ENCODE measurements at regions not wholly inside any gene's neighbourhood (a gene's known extent, or its start where the extent isn't known, plus 50 kb on each side); places are given as distances from the start of the nearest gene placed in this dataset.

DNA sequence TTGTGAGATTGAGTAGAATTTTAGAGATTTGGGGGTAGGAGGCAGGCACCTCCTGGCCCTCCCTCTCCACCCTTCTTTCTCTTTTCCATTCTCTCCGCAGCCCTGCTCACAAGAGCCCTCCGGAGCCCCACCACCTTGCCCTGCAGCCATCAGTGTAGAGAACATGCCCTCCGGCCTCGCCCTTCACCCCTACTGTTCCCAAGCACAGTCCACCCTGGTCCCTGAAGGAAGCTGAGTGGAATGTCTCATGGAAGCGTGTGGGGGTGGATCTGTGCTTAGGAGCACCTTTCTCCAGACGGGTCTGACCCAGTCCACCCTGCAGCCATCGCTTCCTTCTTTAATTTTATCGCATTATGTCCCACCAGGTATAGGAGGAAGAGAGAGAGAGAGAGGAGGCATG is 267.1 kb downstream of the NSG2 start:
- no peak for TF ChIP-seq CTBP2 (IDR thresholded peaks at IDR 0.05; ENCODE audit: borderline replicate concordance, insufficient read depth, insufficient read length, low read length)
- no peak for TF ChIP-seq TCF12 (IDR thresholded peaks at IDR 0.05; ENCODE audit: low read depth, low read length)
- TF ChIP-seq TAF1 (IDR thresholded peaks at IDR 0.05; ENCODE audit: low read depth, low read length) = no peak
- no peak for TF ChIP-seq CEBPB (IDR thresholded peaks at IDR 0.05; ENCODE audit: low read depth, low read length)
- no peak for TF ChIP-seq CBX5 (IDR thresholded peaks at IDR 0.05; ENCODE audit: low read depth, low read length)
- no peak for TF ChIP-seq POLR2A (IDR thresholded peaks at IDR 0.05; ENCODE audit: control extremely low read depth in 1 of 2, low read depth in 2 of 2, low read length in 2 of 2)
- no peak for TF ChIP-seq RXRA (IDR thresholded peaks at IDR 0.05; ENCODE audit: insufficient read depth, low read depth, low read length)
- TF ChIP-seq, protein P1, sequence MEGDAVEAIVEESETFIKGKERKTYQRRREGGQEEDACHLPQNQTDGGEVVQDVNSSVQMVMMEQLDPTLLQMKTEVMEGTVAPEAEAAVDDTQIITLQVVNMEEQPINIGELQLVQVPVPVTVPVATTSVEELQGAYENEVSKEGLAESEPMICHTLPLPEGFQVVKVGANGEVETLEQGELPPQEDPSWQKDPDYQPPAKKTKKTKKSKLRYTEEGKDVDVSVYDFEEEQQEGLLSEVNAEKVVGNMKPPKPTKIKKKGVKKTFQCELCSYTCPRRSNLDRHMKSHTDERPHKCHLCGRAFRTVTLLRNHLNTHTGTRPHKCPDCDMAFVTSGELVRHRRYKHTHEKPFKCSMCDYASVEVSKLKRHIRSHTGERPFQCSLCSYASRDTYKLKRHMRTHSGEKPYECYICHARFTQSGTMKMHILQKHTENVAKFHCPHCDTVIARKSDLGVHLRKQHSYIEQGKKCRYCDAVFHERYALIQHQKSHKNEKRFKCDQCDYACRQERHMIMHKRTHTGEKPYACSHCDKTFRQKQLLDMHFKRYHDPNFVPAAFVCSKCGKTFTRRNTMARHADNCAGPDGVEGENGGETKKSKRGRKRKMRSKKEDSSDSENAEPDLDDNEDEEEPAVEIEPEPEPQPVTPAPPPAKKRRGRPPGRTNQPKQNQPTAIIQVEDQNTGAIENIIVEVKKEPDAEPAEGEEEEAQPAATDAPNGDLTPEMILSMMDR (IDR thresholded peaks at IDR 0.05; ENCODE audit: control extremely low read depth in 1 of 3, insufficient read depth in 1 of 3, low read depth in 1 of 3, low read length in 3 of 3) = no peak
- no peak for TF ChIP-seq HDAC2 (IDR thresholded peaks at IDR 0.05; ENCODE audit: borderline replicate concordance in 1 of 2, low read depth in 2 of 2, low read length in 2 of 2)
- no peak for TF ChIP-seq RNF2 (IDR thresholded peaks at IDR 0.05; ENCODE audit: borderline replicate concordance, low read depth, low read length, missing control alignments, poor library complexity, severe bottlenecking)
